ENCODE measurements at regions not wholly inside any gene's neighbourhood (a gene's known extent, or its start where the extent isn't known, plus 50 kb on each side); places are given as distances from the start of the nearest gene placed in this dataset.

DNA sequence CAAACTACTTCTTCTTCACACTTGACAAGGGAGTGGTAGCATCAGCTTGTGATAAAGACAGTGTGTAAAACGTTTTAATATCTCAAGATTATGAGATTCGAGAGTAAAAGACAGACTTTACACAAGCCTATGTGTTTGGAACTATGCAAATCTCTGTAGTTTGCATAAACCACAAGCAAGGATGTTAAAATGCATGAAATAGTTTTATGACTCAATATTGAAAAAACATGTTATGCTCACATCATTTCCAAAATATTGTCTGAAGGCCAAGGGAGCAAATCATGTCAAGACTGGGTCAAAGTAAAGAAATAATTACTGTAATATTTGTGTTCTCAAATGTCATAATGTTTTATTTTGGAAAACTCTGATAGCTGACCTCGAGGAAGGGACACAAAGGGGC lies 316.8 kb upstream of the KLF12 start:
- DNase-seq = no peak

DNA sequence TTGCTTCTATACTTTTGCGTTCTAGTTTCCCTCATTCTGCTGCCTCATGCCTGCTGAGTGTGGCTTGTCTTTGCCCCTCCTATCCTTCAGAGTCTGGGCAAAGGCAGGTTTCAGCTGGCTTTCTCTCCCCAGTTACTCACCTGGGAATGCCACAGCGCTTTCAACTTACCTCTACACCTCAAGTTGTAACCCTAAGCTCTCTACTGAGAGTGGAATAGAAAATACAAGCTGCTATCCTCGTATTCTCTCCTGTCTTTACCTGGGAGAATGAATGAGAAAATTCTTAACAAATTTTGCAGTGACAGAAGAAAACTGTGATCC lies 316.3 kb upstream of the KLF12 start:
- no peak for DNase-seq

- no peak for DNase-seq
These were observed 315.8 kb upstream of the KLF12 start for GRCh38 chr13:74449811-74450524.

- no peak for DNase-seq
These were observed 310.8 kb upstream of the KLF12 start for GRCh38 chr13:74444864-74445479.

GRCh38 chr13:74444161-74444571 lies 310.0 kb upstream of the KLF12 start:
- DNase-seq = no peak

DNA sequence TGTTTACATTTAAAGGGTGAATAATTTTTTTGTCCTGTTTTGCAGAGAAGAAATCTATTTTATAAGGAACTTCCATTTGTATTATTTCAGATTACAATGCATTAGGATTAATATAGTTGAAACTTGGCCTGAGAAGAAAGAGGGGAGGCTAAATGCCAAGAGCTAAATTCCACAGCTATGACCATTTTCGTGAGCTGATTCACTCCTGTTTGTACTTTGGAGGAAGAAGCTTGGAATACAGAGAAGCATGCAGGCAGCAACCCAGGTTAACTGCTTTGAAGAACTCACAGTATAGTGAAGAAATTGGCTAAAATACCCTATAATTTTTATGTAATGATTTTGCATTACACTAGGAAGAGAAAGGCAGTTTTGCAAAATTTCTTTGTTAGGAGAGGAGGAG lies 309.4 kb upstream of the KLF12 start:
- DNase-seq = no peak

- no peak for DNase-seq
These were observed 308.5 kb upstream of the KLF12 start for GRCh38 chr13:74442751-74443150.

DNA sequence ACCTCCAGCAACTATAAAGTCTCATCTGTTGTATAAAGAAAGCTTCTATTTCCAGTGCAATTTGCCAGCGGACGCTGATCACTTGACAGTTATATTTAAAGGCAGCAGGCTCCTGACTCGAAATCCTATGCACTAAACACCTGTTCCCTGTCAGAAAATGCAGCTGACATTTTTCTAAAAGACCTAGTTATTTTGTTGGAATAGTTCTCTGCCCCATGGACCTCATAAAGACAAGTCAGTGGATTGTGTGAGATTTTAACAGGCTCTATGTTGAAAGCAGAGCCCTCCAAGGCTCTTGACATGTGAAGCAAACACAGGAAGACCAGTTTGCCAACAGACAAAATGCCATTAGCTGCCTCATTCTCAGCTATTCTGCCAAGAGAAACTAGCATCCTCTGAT lies 304.7 kb upstream of the KLF12 start:
- DNase-seq = no peak

- DNase-seq = no peak
These were observed 300.6 kb upstream of the KLF12 start for GRCh38 chr13:74434782-74435181.

- DNase-seq = no peak
These were observed 290.3 kb upstream of the KLF12 start for GRCh38 chr13:74424455-74424854.

DNA sequence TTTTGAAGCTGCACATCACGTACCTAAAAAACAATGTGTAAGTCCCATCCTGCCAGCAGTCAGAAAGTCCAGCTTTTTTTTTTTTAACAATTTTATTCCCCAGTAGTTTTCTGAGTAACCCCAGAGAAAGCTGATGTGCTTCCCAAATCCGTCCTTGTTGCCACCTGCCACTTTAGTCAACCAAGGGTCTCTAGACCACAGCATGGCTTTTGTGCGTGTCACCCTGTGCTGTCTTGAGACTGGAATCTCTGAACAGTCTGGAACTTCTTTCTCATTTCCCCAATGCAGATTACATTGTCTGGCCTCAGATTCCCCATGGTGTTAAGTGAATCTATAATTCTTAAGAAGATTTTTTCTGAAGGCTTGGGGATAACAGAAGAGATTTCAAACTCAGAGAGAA lies 289.2 kb upstream of the KLF12 start:
- no peak for DNase-seq

DNA sequence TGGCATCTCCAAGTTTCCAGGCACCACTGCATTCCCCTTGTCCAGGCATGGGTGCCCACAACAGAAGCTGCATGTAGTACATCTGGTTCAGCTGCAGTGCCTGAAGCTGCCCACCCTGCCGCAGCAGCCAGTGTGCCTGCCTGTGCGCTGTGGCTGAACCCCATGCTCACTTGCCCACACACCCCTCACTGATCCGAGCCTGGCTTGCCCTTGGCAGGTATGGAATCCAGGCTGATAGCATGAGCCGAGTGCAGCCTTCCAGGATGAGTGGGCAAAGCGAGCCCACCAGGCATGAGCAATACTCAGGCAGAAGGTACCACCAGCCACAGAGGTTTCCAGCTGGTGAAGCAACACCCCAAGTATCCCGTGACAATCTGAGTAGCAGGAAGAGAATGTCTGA lies 280.3 kb upstream of the KLF12 start:
- DNase-seq = no peak

DNA sequence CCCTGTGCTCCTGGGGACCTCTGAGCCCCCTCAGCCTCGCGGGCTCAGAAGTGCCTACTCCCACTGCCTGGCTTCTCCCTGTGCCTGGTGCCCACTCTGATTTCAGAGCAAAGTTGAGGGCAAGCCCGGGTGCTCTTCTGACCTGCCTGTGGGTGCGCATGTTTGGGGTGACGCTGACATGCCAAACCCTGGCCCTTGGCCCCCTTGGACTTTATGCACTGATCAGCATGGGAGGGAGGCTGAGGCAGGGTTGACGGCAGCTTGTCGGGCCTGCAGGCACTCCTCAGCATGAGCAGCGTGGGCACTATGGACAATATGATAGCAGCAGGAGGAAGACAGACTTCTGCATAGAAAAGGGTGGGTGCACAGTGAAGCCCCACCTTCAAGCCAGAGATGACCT lies 279.3 kb upstream of the KLF12 start:
- no peak for DNase-seq

DNA sequence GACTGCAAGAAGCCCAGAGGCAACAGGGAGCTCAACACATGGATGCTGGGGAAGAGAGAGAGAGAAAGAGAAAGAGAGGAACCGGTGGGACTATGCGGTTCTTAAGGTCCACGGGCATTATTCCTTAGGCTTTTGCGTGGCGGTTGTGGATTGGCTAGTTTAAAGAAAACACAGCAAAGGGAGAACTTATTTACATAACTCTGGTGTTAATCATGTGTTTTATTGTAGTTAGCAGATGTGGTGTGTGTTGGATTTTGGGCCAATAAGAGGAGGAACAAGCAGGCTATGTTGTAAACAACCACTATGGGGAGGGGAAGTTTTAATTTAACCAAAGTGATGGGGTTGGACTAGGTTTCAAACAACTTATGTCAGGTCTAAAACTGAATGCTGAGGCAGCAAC lies 275.3 kb upstream of the KLF12 start:
- no peak for DNase-seq

GRCh38 chr13:74406420-74406819 lies 272.2 kb upstream of the KLF12 start:
- no peak for DNase-seq

GRCh38 chr13:74398599-74398998 lies 264.4 kb upstream of the KLF12 start:
- no peak for DNase-seq

DNA sequence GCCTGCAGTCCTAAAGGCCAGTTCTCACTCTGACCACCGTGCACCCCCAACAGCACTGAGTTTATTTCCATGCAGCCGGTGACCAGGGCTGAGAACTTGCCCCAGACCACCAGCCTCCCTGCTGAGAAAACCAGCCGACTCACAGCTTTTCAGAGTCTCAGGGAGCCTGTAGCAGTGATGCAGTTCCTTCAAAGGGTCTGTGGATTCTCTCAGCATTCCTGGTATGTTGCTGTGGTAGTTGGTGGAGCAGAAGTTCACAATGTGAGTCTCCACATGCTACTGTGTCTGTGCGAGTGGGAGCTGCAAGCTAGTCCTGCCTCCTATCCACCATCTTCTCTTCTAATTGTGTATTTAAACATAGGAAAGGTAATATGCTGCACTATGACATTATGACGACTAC lies 254.9 kb upstream of the KLF12 start:
- no peak for DNase-seq

DNA sequence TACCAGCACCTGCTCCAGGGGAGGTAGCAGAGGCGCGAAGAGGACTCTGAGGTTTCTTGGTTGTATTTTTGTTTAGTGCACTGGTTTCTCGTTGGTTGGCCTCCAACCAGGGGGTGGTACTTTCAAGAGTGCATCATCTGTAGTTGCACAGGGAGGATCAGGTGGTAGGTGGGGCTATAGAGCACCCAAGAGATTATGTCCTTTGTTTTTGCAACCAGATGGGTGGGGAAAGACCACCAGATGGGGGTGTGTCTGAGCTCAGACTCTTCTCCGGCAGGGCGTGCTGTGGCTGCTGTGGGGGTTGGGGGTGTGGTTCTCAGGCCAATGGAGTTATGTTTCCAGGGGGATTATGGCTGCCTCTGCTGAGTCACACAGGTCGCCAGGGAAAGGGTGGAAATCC lies 254.4 kb upstream of the KLF12 start:
- DNase-seq = no peak

GRCh38 chr13:74372511-74372910 lies 238.3 kb upstream of the KLF12 start:
- DNase-seq = no peak

DNA sequence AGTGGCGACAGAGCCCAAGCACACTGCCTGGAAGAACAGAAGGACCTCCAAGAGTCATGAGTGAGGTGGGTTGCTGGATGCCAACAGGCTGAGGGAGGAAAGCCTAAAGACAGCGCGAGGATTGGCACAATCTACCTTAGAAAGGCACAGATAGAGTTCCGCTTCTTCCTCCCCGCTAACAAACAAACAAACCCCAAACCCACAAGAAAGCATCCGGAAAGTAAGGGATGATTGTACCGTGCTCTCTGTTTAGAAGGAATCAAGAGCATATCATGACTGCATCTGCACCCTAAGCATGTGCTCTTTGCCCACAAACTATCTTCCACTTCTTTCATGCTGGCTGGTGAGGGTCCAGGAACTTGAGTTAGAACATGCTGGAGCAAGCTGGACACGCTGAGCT lies 233.0 kb upstream of the KLF12 start:
- DNase-seq = no peak

GRCh38 chr13:74361274-74361673 lies 227.1 kb upstream of the KLF12 start:
- no peak for DNase-seq

DNA sequence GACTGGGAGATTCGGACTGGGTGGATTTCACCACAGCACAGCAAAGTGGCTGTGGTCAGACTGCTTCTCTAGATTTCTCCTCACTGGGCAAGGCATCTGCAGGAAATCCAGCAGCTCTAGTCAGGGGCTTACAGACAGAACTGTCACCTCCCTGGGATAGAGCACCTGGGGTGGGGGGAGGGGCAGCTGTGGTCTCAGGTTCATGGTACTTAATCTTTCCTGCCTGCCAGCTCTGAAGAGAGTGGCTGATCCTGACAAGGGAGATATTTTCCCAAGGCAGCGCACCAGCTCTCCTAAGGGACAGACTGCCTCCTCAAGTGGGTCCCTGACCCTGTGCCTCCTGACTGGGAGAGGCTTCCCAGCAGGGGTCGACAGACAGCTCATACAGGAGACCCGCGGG lies 212.8 kb upstream of the KLF12 start:
- no peak for DNase-seq

- DNase-seq = no peak
These were observed 204.1 kb upstream of the KLF12 start for GRCh38 chr13:74338341-74338740.

DNA sequence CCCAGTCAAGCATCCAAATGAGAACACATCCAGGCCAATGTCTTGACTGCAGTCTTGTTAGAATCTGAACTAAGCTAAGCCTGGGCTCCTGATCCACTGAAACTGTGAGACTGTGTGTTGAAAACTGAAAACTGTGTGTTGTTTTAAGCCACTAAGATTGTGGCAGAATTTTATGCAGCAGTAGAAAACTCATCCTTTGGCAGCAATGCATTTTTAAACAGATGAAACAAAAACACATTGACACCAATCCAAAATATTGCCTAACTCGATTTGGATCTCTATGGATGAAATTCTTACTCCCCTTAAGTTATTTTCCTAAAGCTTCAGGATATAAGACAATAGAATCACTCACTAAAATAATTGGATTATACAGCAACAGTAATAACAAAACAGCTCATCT lies 202.3 kb upstream of the KLF12 start:
- DNase-seq = no peak

- no peak for DNase-seq
These were observed 201.2 kb upstream of the KLF12 start for GRCh38 chr13:74335370-74335769.

Data from stimulated activated CD4-positive, alpha-beta T cell treated with anti-CD3 and anti-CD28 coated beads, Interleukin-4, amount 100 ng/mL, for 1 hour (primary cell).